ENCODE measurements at regions not wholly inside any gene's neighbourhood (a gene's known extent, or its start where the extent isn't known, plus 50 kb on each side); places are given as distances from the start of the nearest gene placed in this dataset.
"Not testable (repeated sequence)": the region's sequence is repeated elsewhere in the genome, so short reads cannot be mapped to it uniquely, and the experiment has no call there.

GRCh38 chr1:99444211-99444927 is 180.1 kb downstream of the PLPPR4 start:
- H2AK5ac ChIP-seq (ENCODE audit: low read depth, low read length); H2BK120ac ChIP-seq (replicated peaks; ENCODE audit: low read depth, low read length); DNase-seq (ENCODE audit: low read depth in 1 of 2, low spot score in 2 of 2); H2AFZ ChIP-seq (ENCODE audit: low read length); H4K8ac ChIP-seq (ENCODE audit: extremely low read depth, insufficient read depth, low read length); H3K79me2 ChIP-seq (ENCODE audit: control insufficient read depth in 1 of 2, insufficient read depth in 2 of 2, low read length in 2 of 2); H2BK15ac ChIP-seq (ENCODE audit: low read length); H3K4me1 ChIP-seq (replicated peaks in 1 of 4; ENCODE audit: control insufficient read depth in 3 of 4, insufficient read depth in 4 of 4, low read length in 3 of 4); H3K36me3 ChIP-seq (ENCODE audit: control insufficient read depth in 2 of 4, insufficient read depth in 4 of 4, low read length in 3 of 4); H3K9ac ChIP-seq (replicated peaks in 1 of 4; ENCODE audit: extremely low read depth in 1 of 4, low read depth in 3 of 4, low read length in 3 of 4); H3K18ac ChIP-seq (ENCODE audit: extremely low read depth, low read length); FAIRE-seq; H3K23me2 ChIP-seq (ENCODE audit: low read depth, low read length); H3K56ac ChIP-seq (replicated peaks; ENCODE audit: insufficient read length, low read depth, low read length); H2BK5ac ChIP-seq (ENCODE audit: low read depth, low read length); H4K20me1 ChIP-seq (replicated peaks in 1 of 2; ENCODE audit: control insufficient read depth in 1 of 2, insufficient read depth in 2 of 2, low read length in 2 of 2); H4K5ac ChIP-seq (ENCODE audit: insufficient read length, low read depth, low read length); H3K79me1 ChIP-seq (ENCODE audit: low read depth, low read length); H3K27ac ChIP-seq (ENCODE audit: low read depth, low read length); H2BK20ac ChIP-seq (ENCODE audit: low read length); H3K4me2 ChIP-seq (ENCODE audit: insufficient read depth in 1 of 2, low read depth in 2 of 2, low read length in 2 of 2); H3K4me3 ChIP-seq (ENCODE audit: extremely low read depth in 1 of 4, insufficient read depth in 2 of 4, low read depth in 3 of 4, low read length in 4 of 4); POLR2A ChIA-PET (ENCODE audit: partially characterized antibody); H3K9me3 ChIP-seq (ENCODE audit: insufficient read depth in 2 of 2, low read depth in 1 of 2, low read length in 1 of 2); H2BK12ac ChIP-seq (ENCODE audit: low read depth, low read length); H4K91ac ChIP-seq (replicated peaks; ENCODE audit: insufficient read length, low read length); H3K27me3 ChIP-seq (replicated peaks in 1 of 4; ENCODE audit: control insufficient read depth in 3 of 4, extremely low read depth in 1 of 4, insufficient read depth in 3 of 4, low read length in 3 of 4); H3K4ac ChIP-seq (replicated peaks; ENCODE audit: insufficient read length, low read depth, low read length); H3K23ac ChIP-seq (ENCODE audit: insufficient read length); H3K14ac ChIP-seq (ENCODE audit: insufficient read length): not testable (repeated sequence)
- CTCF ChIA-PET (ENCODE audit: partially characterized antibody): interaction anchor here (0.7 to 1.2 kb wide), 3 partner anchors 11 to 288 kb away, joined by 3 read pairs; no protein-coding TSS in a partner anchor
- 96% methylated on average over 6 of the region's 6 CpGs; no CpG with 5 or more reads in 1 of the 2 experiments for WGBS, 2 experiments (ENCODE audit: extremely low coverage in 1 of 2, insufficient coverage in 1 of 2, insufficient read length in 1 of 2, insufficient replicate concordance in 2 of 2, low coverage in 1 of 2, low lambda C conversion rate in 2 of 2, missing lambda C conversion rate in 1 of 2)
